Activated T-cell treated with anti-CD3 and anti-CD28 coated beads, Interleukin-2, amount 50 U/mL, for 72 hours (primary cell): ENCODE measurements at regions not wholly inside any gene's neighbourhood (a gene's known extent, or its start where the extent isn't known, plus 50 kb on each side); places are given as distances from the start of the nearest gene placed in this dataset.

Experiments
- ATAC-seq, 2 donors: fragments of 150-1000 bp; cut with Tn5 transposase; replicated peaks in 1 of 2; 2 replicates each; pipeline ENCODE4 v1.10.0; 2021; ENCODE audit warnings: moderate library complexity in 2 of 2, mild to moderate bottlenecking in 1 of 2
- DNase-seq, 2 donors: peaks; one replicate each; pipeline ENCODE4 v3.0.0; 2021 to 2022; ENCODE audit warnings: mixed read lengths in 1 of 2
- H3K27ac Mint-ChIP-seq: one replicate; pipeline ENCODE4 v1.8.0; 2022; ENCODE audit warnings: mild to moderate bottlenecking, moderate library complexity, mixed read lengths
- H3K27me3 Mint-ChIP-seq: one replicate; pipeline ENCODE4 v1.8.0; 2022; ENCODE audit warnings: low read depth, mixed read lengths
- H3K36me3 Mint-ChIP-seq, 2 donors: one replicate each; pipeline ENCODE4 v1.8.0; 2022; ENCODE audit warnings: mixed read lengths in 2 of 2, mild to moderate bottlenecking in 1 of 2; ENCODE audit not compliant: insufficient read depth in 2 of 2
- H3K4me1 Mint-ChIP-seq: one replicate; pipeline ENCODE4 v1.8.0; 2022; ENCODE audit warnings: low read depth, mixed read lengths
- H3K4me3 Mint-ChIP-seq, 2 donors: one replicate each; pipeline ENCODE4 v1.8.0; 2022; ENCODE audit warnings: mild to moderate bottlenecking in 2 of 2, mixed read lengths in 2 of 2, moderate library complexity in 2 of 2
- H3K9me3 Mint-ChIP-seq, 2 donors: one replicate each; pipeline ENCODE4 v1.8.0; 2022; ENCODE audit warnings: mixed read lengths in 2 of 2

- Mint-ChIP-seq H3K27ac (no peak overlapping the region), H3K4me3 (no peak overlapping the region), H3K27me3 (peaks cover 18% of the 10 kb centered on the region), H3K4me1 (peaks cover 21% of the 10 kb centered on the region), H3K9me3 (no peaks in the 10 kb centered on the region), H3K36me3 (no peaks in the 10 kb centered on the region)
- DNase-seq: no peak
- no peak for ATAC-seq
Observed at GRCh38 chr6:122040261-122040660, 359.2 kb upstream of the HSF2 start.

GRCh38 chr6:122042380-122042779 lies 357.1 kb upstream of the HSF2 start:
- Mint-ChIP-seq H3K9me3 (no peaks in the 10 kb centered on the region), H3K4me1 (peaks cover 21% of the 10 kb centered on the region), H3K36me3 (no peaks in the 10 kb centered on the region), H3K4me3 (no peak overlapping the region), H3K27me3 (peaks cover 18% of the 10 kb centered on the region), H3K27ac (no peak overlapping the region)
- DNase-seq (peak in 1 of 2 donors; percentile 2), ATAC-seq (no peak)

- DNase-seq (no peak), ATAC-seq (no peak)
- Mint-ChIP-seq H3K27me3 (peaks cover 18% of the 10 kb centered on the region), H3K36me3 (no peaks in the 10 kb centered on the region), H3K4me1 (peaks cover 21% of the 10 kb centered on the region), H3K27ac (no peak overlapping the region), H3K9me3 (no peaks in the 10 kb centered on the region), H3K4me3 (no peak overlapping the region)
Observed at GRCh38 chr6:122042960-122043735, 356.3 kb upstream of the HSF2 start.

- Mint-ChIP-seq H3K27me3 (peaks cover 12% of the 10 kb centered on the region), H3K27ac (no peak overlapping the region), H3K4me1 (peaks cover 3% of the 10 kb centered on the region), H3K9me3 (no peaks in the 10 kb centered on the region), H3K36me3 (no peaks in the 10 kb centered on the region), H3K4me3 (no peak overlapping the region)
- ATAC-seq (no peak), DNase-seq (no peak)
Observed at GRCh38 chr6:122048570-122048969, 350.9 kb upstream of the HSF2 start.

GRCh38 chr6:122049341-122049740 lies 350.1 kb upstream of the HSF2 start:
- DNase-seq: no peak
- Mint-ChIP-seq H3K36me3 (no peaks in the 10 kb centered on the region), H3K9me3 (no peaks in the 10 kb centered on the region), H3K4me1 (no peaks in the 10 kb centered on the region), H3K27me3 (peaks cover 11% of the 10 kb centered on the region), H3K27ac (no peak overlapping the region), H3K4me3 (no peak overlapping the region)
- no peak for ATAC-seq

- DNase-seq (no peak), ATAC-seq (no peak)
- no peaks in the 10 kb centered on the region for H3K9me3 Mint-ChIP-seq
- H3K27ac Mint-ChIP-seq: no peak overlapping the region
- no peaks in the 10 kb centered on the region for H3K4me1 Mint-ChIP-seq
- H3K27me3 Mint-ChIP-seq: peaks cover 6% of the 10 kb centered on the region
- no peak overlapping the region for H3K4me3 Mint-ChIP-seq
- no peaks in the 10 kb centered on the region for H3K36me3 Mint-ChIP-seq
Observed at GRCh38 chr6:122050242-122050755, 349.2 kb upstream of the HSF2 start.

GRCh38 chr6:122052346-122052900 lies 347.0 kb upstream of the HSF2 start:
- ATAC-seq: no peak
- no peaks in the 10 kb centered on the region for H3K4me1 Mint-ChIP-seq

GRCh38 chr6:122059918-122060317 lies 339.5 kb upstream of the HSF2 start:
- DNase-seq (no peak), ATAC-seq (no peak)
- Mint-ChIP-seq H3K9me3 (no peaks in the 10 kb centered on the region), H3K4me3 (no peak overlapping the region), H3K27me3 (no peaks in the 10 kb centered on the region), H3K27ac (no peak overlapping the region), H3K4me1 (no peaks in the 10 kb centered on the region), H3K36me3 (no peaks in the 10 kb centered on the region)

More at GRCh38 chr6:122052346-122052900, 347.0 kb upstream of the HSF2 start:
- Mint-ChIP-seq H3K27me3 (peaks cover 6% of the 10 kb centered on the region), H3K36me3 (no peaks in the 10 kb centered on the region), H3K9me3 (no peaks in the 10 kb centered on the region), H3K27ac (no peak overlapping the region), H3K4me3 (no peak overlapping the region)
- no peak for DNase-seq

GRCh38 chr6:122061855-122062254 lies 337.6 kb upstream of the HSF2 start:
- Mint-ChIP-seq H3K4me3 (no peak overlapping the region), H3K36me3 (no peaks in the 10 kb centered on the region), H3K27me3 (no peaks in the 10 kb centered on the region), H3K4me1 (no peaks in the 10 kb centered on the region), H3K9me3 (no peaks in the 10 kb centered on the region), H3K27ac (no peak overlapping the region)
- DNase-seq (no peak), ATAC-seq (no peak)

- DNase-seq (no peak), ATAC-seq (no peak)
- Mint-ChIP-seq H3K27me3 (peaks cover 2% of the 10 kb centered on the region), H3K4me3 (no peak overlapping the region), H3K4me1 (no peaks in the 10 kb centered on the region), H3K9me3 (no peaks in the 10 kb centered on the region), H3K27ac (no peak overlapping the region), H3K36me3 (no peaks in the 10 kb centered on the region)
Observed at GRCh38 chr6:122063076-122063475, 336.4 kb upstream of the HSF2 start.

GRCh38 chr6:122063761-122064160 lies 335.7 kb upstream of the HSF2 start:
- H3K9me3 Mint-ChIP-seq: no peaks in the 10 kb centered on the region
- H3K36me3 Mint-ChIP-seq: no peaks in the 10 kb centered on the region
- DNase-seq (no peak), ATAC-seq (no peak)
- H3K4me3 Mint-ChIP-seq: no peak overlapping the region
- H3K27me3 Mint-ChIP-seq: peaks cover 6% of the 10 kb centered on the region
- no peaks in the 10 kb centered on the region for H3K4me1 Mint-ChIP-seq
- no peak overlapping the region for H3K27ac Mint-ChIP-seq

GRCh38 chr6:122066200-122066599 lies 333.3 kb upstream of the HSF2 start:
- Mint-ChIP-seq H3K27me3 (peaks cover 6% of the 10 kb centered on the region), H3K27ac (no peak overlapping the region), H3K4me1 (no peaks in the 10 kb centered on the region), H3K4me3 (no peak overlapping the region), H3K9me3 (no peaks in the 10 kb centered on the region), H3K36me3 (no peaks in the 10 kb centered on the region)
- DNase-seq: no peak
- ATAC-seq: no peak

GRCh38 chr6:122068291-122068769 lies 331.1 kb upstream of the HSF2 start:
- H3K27ac Mint-ChIP-seq: no peak overlapping the region
- ATAC-seq (no peak), DNase-seq (no peak)
- H3K4me3 Mint-ChIP-seq: no peak overlapping the region
- no peaks in the 10 kb centered on the region for H3K4me1 Mint-ChIP-seq
- no peaks in the 10 kb centered on the region for H3K36me3 Mint-ChIP-seq
- H3K27me3 Mint-ChIP-seq: peaks cover 6% of the 10 kb centered on the region
- H3K9me3 Mint-ChIP-seq: no peaks in the 10 kb centered on the region
